ENCODE measurements at regions not wholly inside any gene's neighbourhood (a gene's known extent, or its start where the extent isn't known, plus 50 kb on each side); places are given as distances from the start of the nearest gene placed in this dataset.

GRCh38 chr3:18648868-18649462, 223.8 kb upstream of the SATB1 start:
- TF ChIP-seq POLR2A (IDR thresholded peaks at IDR 0.05; ENCODE audit: low read depth, low read length) (no peak), POLR2AphosphoS5 (IDR thresholded peaks at IDR 0.05; ENCODE audit: low read depth, low read length) (no peak), TAF1 (IDR thresholded peaks at IDR 0.05; ENCODE audit: borderline replicate concordance, low read depth, low read length) (no peak)

Measured in GM12892 (cell line).